Fibroblast of the conjunctiva (primary cell): ENCODE measurements at regions not wholly inside any gene's neighbourhood (a gene's known extent, or its start where the extent isn't known, plus 50 kb on each side); places are given as distances from the start of the nearest gene placed in this dataset.
"Not testable (repeated sequence)": the region's sequence is repeated elsewhere in the genome, so short reads cannot be mapped to it uniquely, and the experiment has no call there.

ENCODE experiments used
- DNase-seq: peaks from one replicate; pipeline ENCODE4 v3.0.0-alpha.2; 2010; ENCODE audit warnings: low read depth

- no peak for DNase-seq
Measured at GRCh38 chr4:187335339-187335738, 611.7 kb upstream of the FAT1 start.

GRCh38 chr4:187354740-187355139 is 631.1 kb upstream of the FAT1 start:
- no peak for DNase-seq

GRCh38 chr4:187357045-187357643 is 633.5 kb upstream of the FAT1 start:
- no peak for DNase-seq

- DNase-seq = no peak
Measured at GRCh38 chr4:187357821-187358220, 634.2 kb upstream of the FAT1 start.

GRCh38 chr4:187362937-187363857 is 632.4 kb upstream of the ZFP42 start:
- no peak for DNase-seq

- no peak for DNase-seq
Measured at GRCh38 chr4:187364401-187364800, 631.2 kb upstream of the ZFP42 start.

GRCh38 chr4:187364851-187365250 is 630.7 kb upstream of the ZFP42 start:
- no peak for DNase-seq

GRCh38 chr4:187366530-187366929 is 629.0 kb upstream of the ZFP42 start:
- DNase-seq = no peak

GRCh38 chr4:187370918-187371317 is 624.7 kb upstream of the ZFP42 start:
- DNase-seq = no peak

- no peak for DNase-seq
Measured at GRCh38 chr4:187378441-187378840, 617.1 kb upstream of the ZFP42 start.

- no peak for DNase-seq
Measured at GRCh38 chr4:187380181-187380581, 615.4 kb upstream of the ZFP42 start.

- DNase-seq = no peak
Measured at GRCh38 chr4:187383181-187383580, 612.4 kb upstream of the ZFP42 start.

GRCh38 chr4:187387739-187388138 is 607.8 kb upstream of the ZFP42 start:
- DNase-seq = no peak

- DNase-seq = no peak
Measured at GRCh38 chr4:187389420-187389819, 606.2 kb upstream of the ZFP42 start.

- DNase-seq = no peak
Measured at GRCh38 chr4:187390646-187391045, 604.9 kb upstream of the ZFP42 start.

GRCh38 chr4:187393531-187394344 is 601.8 kb upstream of the ZFP42 start:
- DNase-seq = no peak

- no peak for DNase-seq
Measured at GRCh38 chr4:187396106-187396505, 599.5 kb upstream of the ZFP42 start.

GRCh38 chr4:187408447-187408846 is 587.1 kb upstream of the ZFP42 start:
- not testable (repeated sequence) for DNase-seq

GRCh38 chr4:187413564-187414358 is 581.8 kb upstream of the ZFP42 start:
- no peak for DNase-seq

- DNase-seq = no peak
Measured at GRCh38 chr4:187414716-187415115, 580.9 kb upstream of the ZFP42 start.

GRCh38 chr4:187415231-187415630 is 580.3 kb upstream of the ZFP42 start:
- no peak for DNase-seq

GRCh38 chr4:187416216-187416615 is 579.4 kb upstream of the ZFP42 start:
- DNase-seq = no peak
